ENCODE measurements at regions not wholly inside any gene's neighbourhood (a gene's known extent, or its start where the extent isn't known, plus 50 kb on each side); places are given as distances from the start of the nearest gene placed in this dataset.

DNA sequence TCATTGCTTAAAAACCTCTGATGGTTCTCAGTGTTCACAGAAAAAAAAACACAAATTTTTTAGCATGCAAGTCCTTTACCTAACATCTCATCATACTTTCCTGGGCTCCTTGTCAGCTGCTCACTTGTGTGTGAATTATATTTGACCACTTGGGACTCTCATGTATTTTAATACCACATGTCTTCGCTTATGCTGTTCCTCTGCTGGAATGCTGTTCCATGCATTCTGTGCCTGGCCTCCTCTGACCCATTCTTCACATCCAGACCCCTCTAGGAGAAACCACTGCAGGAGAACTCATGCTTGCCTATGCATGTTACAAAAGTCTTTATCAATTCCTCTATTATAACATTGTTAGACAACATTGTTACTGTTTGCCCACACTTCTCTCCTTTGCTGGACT lies 157.6 kb downstream of the PDGFRA start:
- no peak for TF ChIP-seq CTCF (IDR thresholded peaks at IDR 0.05; ENCODE audit: low read depth, low read length, missing input control)
- TF ChIP-seq SP1 (IDR thresholded peaks at IDR 0.05), result no peak
- TF ChIP-seq GABPA (IDR thresholded peaks at IDR 0.05 in 1 of 2, conservative IDR thresholded peaks at IDR 0.05 in 1 of 2), result no peak
- TF ChIP-seq YY1 (IDR thresholded peaks at IDR 0.05), result no peak
- TF ChIP-seq, protein P1, sequence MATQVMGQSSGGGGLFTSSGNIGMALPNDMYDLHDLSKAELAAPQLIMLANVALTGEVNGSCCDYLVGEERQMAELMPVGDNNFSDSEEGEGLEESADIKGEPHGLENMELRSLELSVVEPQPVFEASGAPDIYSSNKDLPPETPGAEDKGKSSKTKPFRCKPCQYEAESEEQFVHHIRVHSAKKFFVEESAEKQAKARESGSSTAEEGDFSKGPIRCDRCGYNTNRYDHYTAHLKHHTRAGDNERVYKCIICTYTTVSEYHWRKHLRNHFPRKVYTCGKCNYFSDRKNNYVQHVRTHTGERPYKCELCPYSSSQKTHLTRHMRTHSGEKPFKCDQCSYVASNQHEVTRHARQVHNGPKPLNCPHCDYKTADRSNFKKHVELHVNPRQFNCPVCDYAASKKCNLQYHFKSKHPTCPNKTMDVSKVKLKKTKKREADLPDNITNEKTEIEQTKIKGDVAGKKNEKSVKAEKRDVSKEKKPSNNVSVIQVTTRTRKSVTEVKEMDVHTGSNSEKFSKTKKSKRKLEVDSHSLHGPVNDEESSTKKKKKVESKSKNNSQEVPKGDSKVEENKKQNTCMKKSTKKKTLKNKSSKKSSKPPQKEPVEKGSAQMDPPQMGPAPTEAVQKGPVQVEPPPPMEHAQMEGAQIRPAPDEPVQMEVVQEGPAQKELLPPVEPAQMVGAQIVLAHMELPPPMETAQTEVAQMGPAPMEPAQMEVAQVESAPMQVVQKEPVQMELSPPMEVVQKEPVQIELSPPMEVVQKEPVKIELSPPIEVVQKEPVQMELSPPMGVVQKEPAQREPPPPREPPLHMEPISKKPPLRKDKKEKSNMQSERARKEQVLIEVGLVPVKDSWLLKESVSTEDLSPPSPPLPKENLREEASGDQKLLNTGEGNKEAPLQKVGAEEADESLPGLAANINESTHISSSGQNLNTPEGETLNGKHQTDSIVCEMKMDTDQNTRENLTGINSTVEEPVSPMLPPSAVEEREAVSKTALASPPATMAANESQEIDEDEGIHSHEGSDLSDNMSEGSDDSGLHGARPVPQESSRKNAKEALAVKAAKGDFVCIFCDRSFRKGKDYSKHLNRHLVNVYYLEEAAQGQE (IDR thresholded peaks at IDR 0.05), result no peak
